ENCODE measurements at regions not wholly inside any gene's neighbourhood (a gene's known extent, or its start where the extent isn't known, plus 50 kb on each side); places are given as distances from the start of the nearest gene placed in this dataset.

GRCh38 chr4:58983887-58984286 is 1873.7 kb upstream of the IGFBP7 start:
- Histone ChIP-seq H4K20me1 (ENCODE audit: insufficient read depth, low read length) (no peaks in the 10 kb centered on the region), H3K9ac (ENCODE audit: insufficient read depth, low read depth, low read length) (no peak overlapping the region), H3K4me3 (replicated peaks in 1 of 3; ENCODE audit: insufficient read depth in 1 of 3, low read depth in 2 of 3, low read length in 3 of 3) (no peak overlapping the region), H3K4me1 (ENCODE audit: insufficient read depth, low read length) (no peaks in the 10 kb centered on the region), H3K36me3 (replicated peaks in 1 of 2; ENCODE audit: control insufficient read depth in 1 of 2, insufficient read depth in 2 of 2, low read length in 2 of 2) (no peaks in the 10 kb centered on the region), H3K27me3 (ENCODE audit: control insufficient read depth in 1 of 2, insufficient read depth in 2 of 2, low read length in 2 of 2) (no peaks in the 10 kb centered on the region), H3K9me3 (ENCODE audit: low read length) (peaks cover 15% of the 10 kb centered on the region; the same call in 1 of the 2 replicates), H3K27ac (ENCODE audit: extremely low read length, insufficient read depth, low read length) (no peak overlapping the region), H2AFZ (ENCODE audit: low read length) (no peak overlapping the region), H3K4me2 (ENCODE audit: low read depth, low read length) (no peak overlapping the region), H3K79me2 (ENCODE audit: insufficient read depth, low read length) (no peaks in the 10 kb centered on the region)
- WGBS (ENCODE audit: low lambda C conversion rate), result 0% methylated on average over 3 of the region's 3 CpGs
- intact Hi-C loops (cut with micrococcal nuclease; ENCODE audit: unreplicated experiment) (no loop called here), in situ Hi-C loops (cut with HindIII; ENCODE audit: extremely low pct_ligation_motif_present, low pct_unique_long_range_greater_than_20kb) (no loop called here)
- ChIA-PET CTCF (ENCODE audit: low intra/inter-chr PET ratio, low total read pairs) (no interaction called here), POLR2A (no interaction called here)
- BruUV-seq (replicated peaks), result no TSS peak
- no peak for DNase-seq (ENCODE audit: low spot score)
- FAIRE-seq, result no peak
- no peak for ATAC-seq
- TF ChIP-seq ZNF598 (CRISPR knock-in tag; IDR thresholded peaks at IDR 0.05; ENCODE audit: borderline replicate concordance), result no peak
- no peak for TF ChIP-seq PHF21A (CRISPR knock-in tag; IDR thresholded peaks at IDR 0.05)
- no peak for TF ChIP-seq POGZ (CRISPR knock-in tag; IDR thresholded peaks at IDR 0.05)
- TF ChIP-seq IKZF5 (CRISPR knock-in tag; IDR thresholded peaks at IDR 0.05), result no peak
- TF ChIP-seq SNAPC5 (CRISPR knock-in tag; IDR thresholded peaks at IDR 0.05; ENCODE audit: borderline replicate concordance), result no peak
- TF ChIP-seq CENPX (CRISPR knock-in tag; IDR thresholded peaks at IDR 0.05), result no peak
- no peak for TF ChIP-seq SIN3A (IDR thresholded peaks at IDR 0.05; ENCODE audit: borderline replicate concordance, low read depth, low read length)
- no peak for TF ChIP-seq ZNF24 (IDR thresholded peaks at IDR 0.05)
- no peak for TF ChIP-seq HNF1B (CRISPR knock-in tag; IDR thresholded peaks at IDR 0.05)
- TF ChIP-seq ISX (CRISPR knock-in tag; conservative IDR thresholded peaks at IDR 0.05), result no peak
- TF ChIP-seq GATAD1 (CRISPR knock-in tag; IDR thresholded peaks at IDR 0.05), result no peak
